NCI-H2196 (cell line): ENCODE measurements at regions not wholly inside any gene's neighbourhood (a gene's known extent, or its start where the extent isn't known, plus 50 kb on each side); places are given as distances from the start of the nearest gene placed in this dataset.

ENCODE experiments used
- DNase-seq: peaks from one replicate; lab custom pipeline; 2025; ENCODE audit not compliant: unreplicated experiment; lab: John Stamatoyannopoulos, UW

GRCh38 chr2:5368263-5368662 is 323.9 kb upstream of the SOX11 start:
- no peak for DNase-seq

- DNase-seq: no peak
Observed at GRCh38 chr2:5369510-5369909, 322.7 kb upstream of the SOX11 start.

- DNase-seq: no peak
Observed at GRCh38 chr2:5370158-5370557, 322.0 kb upstream of the SOX11 start.

- DNase-seq: no peak
Observed at GRCh38 chr2:5372141-5372540, 320.0 kb upstream of the SOX11 start.

GRCh38 chr2:5373200-5373599 is 319.0 kb upstream of the SOX11 start:
- DNase-seq: no peak

- no peak for DNase-seq
Observed at GRCh38 chr2:5374762-5375161, 317.4 kb upstream of the SOX11 start.

- no peak for DNase-seq
Observed at GRCh38 chr2:5377323-5377722, 314.9 kb upstream of the SOX11 start.

GRCh38 chr2:5379811-5380210 is 312.4 kb upstream of the SOX11 start:
- DNase-seq: no peak

GRCh38 chr2:5385596-5385995 is 306.6 kb upstream of the SOX11 start:
- no peak for DNase-seq

GRCh38 chr2:5387406-5387805 is 304.8 kb upstream of the SOX11 start:
- DNase-seq: no peak

- DNase-seq: no peak
Observed at GRCh38 chr2:5389740-5390139, 302.4 kb upstream of the SOX11 start.

GRCh38 chr2:5391362-5391761 is 300.8 kb upstream of the SOX11 start:
- no peak for DNase-seq

- DNase-seq: no peak
Observed at GRCh38 chr2:5392658-5393057, 299.5 kb upstream of the SOX11 start.

- no peak for DNase-seq
Observed at GRCh38 chr2:5393474-5393873, 298.7 kb upstream of the SOX11 start.

GRCh38 chr2:5394223-5394622 is 298.0 kb upstream of the SOX11 start:
- no peak for DNase-seq

GRCh38 chr2:5401115-5401657 is 291.0 kb upstream of the SOX11 start:
- no peak for DNase-seq

- no peak for DNase-seq
Observed at GRCh38 chr2:5403392-5403791, 288.8 kb upstream of the SOX11 start.

GRCh38 chr2:5409898-5410381 is 282.2 kb upstream of the SOX11 start:
- no peak for DNase-seq

- no peak for DNase-seq
Observed at GRCh38 chr2:5410991-5411700, 281.0 kb upstream of the SOX11 start.

GRCh38 chr2:5412001-5412400 is 280.2 kb upstream of the SOX11 start:
- DNase-seq: no peak

GRCh38 chr2:5433855-5434254 is 258.3 kb upstream of the SOX11 start:
- DNase-seq: no peak

- DNase-seq: no peak
Observed at GRCh38 chr2:5437375-5437774, 254.8 kb upstream of the SOX11 start.

- no peak for DNase-seq
Observed at GRCh38 chr2:5440174-5440573, 252.0 kb upstream of the SOX11 start.
